ENCODE measurements at regions not wholly inside any gene's neighbourhood (a gene's known extent, or its start where the extent isn't known, plus 50 kb on each side); places are given as distances from the start of the nearest gene placed in this dataset.

- TF ChIP-seq, protein P1, sequence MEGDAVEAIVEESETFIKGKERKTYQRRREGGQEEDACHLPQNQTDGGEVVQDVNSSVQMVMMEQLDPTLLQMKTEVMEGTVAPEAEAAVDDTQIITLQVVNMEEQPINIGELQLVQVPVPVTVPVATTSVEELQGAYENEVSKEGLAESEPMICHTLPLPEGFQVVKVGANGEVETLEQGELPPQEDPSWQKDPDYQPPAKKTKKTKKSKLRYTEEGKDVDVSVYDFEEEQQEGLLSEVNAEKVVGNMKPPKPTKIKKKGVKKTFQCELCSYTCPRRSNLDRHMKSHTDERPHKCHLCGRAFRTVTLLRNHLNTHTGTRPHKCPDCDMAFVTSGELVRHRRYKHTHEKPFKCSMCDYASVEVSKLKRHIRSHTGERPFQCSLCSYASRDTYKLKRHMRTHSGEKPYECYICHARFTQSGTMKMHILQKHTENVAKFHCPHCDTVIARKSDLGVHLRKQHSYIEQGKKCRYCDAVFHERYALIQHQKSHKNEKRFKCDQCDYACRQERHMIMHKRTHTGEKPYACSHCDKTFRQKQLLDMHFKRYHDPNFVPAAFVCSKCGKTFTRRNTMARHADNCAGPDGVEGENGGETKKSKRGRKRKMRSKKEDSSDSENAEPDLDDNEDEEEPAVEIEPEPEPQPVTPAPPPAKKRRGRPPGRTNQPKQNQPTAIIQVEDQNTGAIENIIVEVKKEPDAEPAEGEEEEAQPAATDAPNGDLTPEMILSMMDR (tag by site-specific recombination; IDR thresholded peaks at IDR 0.05), result no peak
- TF ChIP-seq ZNF350 (tag by site-specific recombination; IDR thresholded peaks at IDR 0.05) (no peak), YY1 (tag by site-specific recombination; IDR thresholded peaks at IDR 0.05) (no peak), ZNF121 (tag by site-specific recombination; IDR thresholded peaks at IDR 0.05) (no peak), ZNF521 (tag by site-specific recombination; IDR thresholded peaks at IDR 0.05) (no peak), ZNF335 (tag by site-specific recombination; conservative IDR thresholded peaks at IDR 0.05) (no peak), ZNF76 (tag by site-specific recombination; IDR thresholded peaks at IDR 0.05; ENCODE audit: borderline replicate concordance, low read depth) (no peak), ZNF670 (tag by site-specific recombination; IDR thresholded peaks at IDR 0.05; ENCODE audit: low read depth) (no peak), ZNF324 (tag by site-specific recombination; IDR thresholded peaks at IDR 0.05) (no peak), ZNF140 (tag by site-specific recombination; IDR thresholded peaks at IDR 0.05) (no peak)
- TF ChIP-seq, protein P2, sequence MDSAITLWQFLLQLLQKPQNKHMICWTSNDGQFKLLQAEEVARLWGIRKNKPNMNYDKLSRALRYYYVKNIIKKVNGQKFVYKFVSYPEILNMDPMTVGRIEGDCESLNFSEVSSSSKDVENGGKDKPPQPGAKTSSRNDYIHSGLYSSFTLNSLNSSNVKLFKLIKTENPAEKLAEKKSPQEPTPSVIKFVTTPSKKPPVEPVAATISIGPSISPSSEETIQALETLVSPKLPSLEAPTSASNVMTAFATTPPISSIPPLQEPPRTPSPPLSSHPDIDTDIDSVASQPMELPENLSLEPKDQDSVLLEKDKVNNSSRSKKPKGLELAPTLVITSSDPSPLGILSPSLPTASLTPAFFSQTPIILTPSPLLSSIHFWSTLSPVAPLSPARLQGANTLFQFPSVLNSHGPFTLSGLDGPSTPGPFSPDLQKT (IDR thresholded peaks at IDR 0.05; ENCODE audit: borderline replicate concordance, low read depth, low read length), result no peak
Observed at GRCh38 chr6:142665393-142665792, 279.6 kb downstream of the HIVEP2 start.

All from HEK293 (cell line).